NCI-H226 (cell line): ENCODE measurements at regions not wholly inside any gene's neighbourhood (a gene's known extent, or its start where the extent isn't known, plus 50 kb on each side); places are given as distances from the start of the nearest gene placed in this dataset.
"Not testable (repeated sequence)": the region's sequence is repeated elsewhere in the genome, so short reads cannot be mapped to it uniquely, and the experiment has no call there.

Experiments used
- DNase-seq: peaks from one replicate; pipeline ENCODE4 v3.0.0-alpha.2; 2015

GRCh38 chr3:124620600-124621063 is 109.6 kb upstream of the UMPS start:
- DNase-seq: peak; percentile 42

GRCh38 chr3:124621498-124621897 is 108.8 kb upstream of the UMPS start:
- DNase-seq: no peak

- DNase-seq: no peak
These were observed 105.2 kb upstream of the UMPS start for GRCh38 chr3:124625074-124625473.

GRCh38 chr3:124627501-124627908 is 102.7 kb upstream of the UMPS start:
- DNase-seq: peak; percentile 60

GRCh38 chr3:124628863-124629262 is 101.4 kb upstream of the UMPS start:
- DNase-seq: no peak

- no peak for DNase-seq
These were observed 100.8 kb upstream of the UMPS start for GRCh38 chr3:124629497-124629896.

GRCh38 chr3:124630960-124631359 is 99.3 kb upstream of the UMPS start:
- no peak for DNase-seq

- no peak for DNase-seq
These were observed 98.5 kb upstream of the UMPS start for GRCh38 chr3:124631727-124632126.

- no peak for DNase-seq
These were observed 97.6 kb upstream of the UMPS start for GRCh38 chr3:124632566-124633140.

- no peak for DNase-seq
These were observed 96.7 kb upstream of the UMPS start for GRCh38 chr3:124633524-124633923.

GRCh38 chr3:124634210-124635168 is 95.8 kb upstream of the UMPS start:
- no peak for DNase-seq

- DNase-seq: no peak
These were observed 95.1 kb upstream of the UMPS start for GRCh38 chr3:124635169-124635539.

GRCh38 chr3:124636101-124636862 is 94.0 kb upstream of the UMPS start:
- no peak for DNase-seq

- no peak for DNase-seq
These were observed 93.4 kb upstream of the UMPS start for GRCh38 chr3:124636863-124637296.

- DNase-seq: no peak
These were observed 90.6 kb upstream of the UMPS start for GRCh38 chr3:124639406-124640237.

- DNase-seq: no peak
These were observed 89.5 kb upstream of the UMPS start for GRCh38 chr3:124640635-124641306.

- no peak for DNase-seq
These were observed 86.8 kb upstream of the UMPS start for GRCh38 chr3:124643453-124643852.

- DNase-seq: not testable (repeated sequence)
These were observed 84.1 kb upstream of the UMPS start for GRCh38 chr3:124646186-124646585.

- no peak for DNase-seq
These were observed 81.7 kb upstream of the UMPS start for GRCh38 chr3:124648551-124648950.

GRCh38 chr3:124650798-124651197 is 79.5 kb upstream of the UMPS start:
- DNase-seq: no peak

- DNase-seq: not testable (repeated sequence)
These were observed 78.8 kb upstream of the UMPS start for GRCh38 chr3:124651416-124651815.

- no peak for DNase-seq
These were observed 78.2 kb upstream of the UMPS start for GRCh38 chr3:124652009-124652408.
